ENCODE measurements at regions not wholly inside any gene's neighbourhood (a gene's known extent, or its start where the extent isn't known, plus 50 kb on each side); places are given as distances from the start of the nearest gene placed in this dataset.
"Not testable (repeated sequence)": the region's sequence is repeated elsewhere in the genome, so short reads cannot be mapped to it uniquely, and the experiment has no call there.

- H2BK15ac ChIP-seq (ENCODE audit: low read length); H3K23ac ChIP-seq (ENCODE audit: low read depth, low read length, poor library complexity); H2AK5ac ChIP-seq (ENCODE audit: low read depth, low read length); H3K18ac ChIP-seq (ENCODE audit: low read length); H2BK12ac ChIP-seq (ENCODE audit: low read length); H4K8ac ChIP-seq (ENCODE audit: low read depth, low read length); H3K4me3 ChIP-seq (ENCODE audit: low read length in 2 of 2); H3K27me3 ChIP-seq (ENCODE audit: control insufficient read depth in 3 of 3, insufficient read depth in 3 of 3, low read depth in 1 of 3, low read length in 3 of 3); H3K27ac ChIP-seq (replicated peaks; ENCODE audit: low read length); H2AFZ ChIP-seq (ENCODE audit: low read length); H3K9me3 ChIP-seq (replicated peaks in 1 of 2; ENCODE audit: control insufficient read depth in 2 of 2, insufficient read depth in 1 of 2, low read depth in 1 of 2, low read length in 2 of 2); H3K4me2 ChIP-seq (ENCODE audit: insufficient read depth, low read length, poor library complexity, severe bottlenecking); H3K4me1 ChIP-seq (ENCODE audit: control insufficient read depth in 2 of 2, insufficient read depth in 1 of 2, low read depth in 1 of 2, low read length in 2 of 2); H4K91ac ChIP-seq (ENCODE audit: low read depth, low read length, poor library complexity); H3K9ac ChIP-seq (ENCODE audit: low read depth, low read length, poor library complexity); H2BK120ac ChIP-seq (ENCODE audit: low read depth, low read length); H3K79me1 ChIP-seq (ENCODE audit: low read depth, low read length); H2BK5ac ChIP-seq (ENCODE audit: low read length); H3K4ac ChIP-seq (ENCODE audit: low read length); H3K14ac ChIP-seq (ENCODE audit: low read length); DNase-seq (ENCODE audit: low spot score): not testable (repeated sequence)
- peaks cover 0 to 29% of the 10 kb centered on the region in 2 donors for H3K36me3 ChIP-seq (replicated peaks in 1 of 2; ENCODE audit: control insufficient read depth in 2 of 2, insufficient read depth in 2 of 2, low read length in 2 of 2)
- no CpG with 5 or more reads among the region's 2 CpGs for WGBS, 2 donors (ENCODE audit: extremely low coverage in 2 of 2, insufficient read length in 2 of 2, insufficient replicate concordance in 1 of 2)
Measured at GRCh38 chr7:66489741-66490140, 138.9 kb upstream of the KCTD7 start.

GRCh38 chr7:66490979-66491378, 137.7 kb upstream of the KCTD7 start:
- H2BK5ac ChIP-seq (ENCODE audit: low read length); H3K79me1 ChIP-seq (ENCODE audit: low read depth, low read length): not testable (repeated sequence)
- no CpG with 5 or more reads among the region's 11 CpGs for WGBS, 2 donors (ENCODE audit: extremely low coverage in 2 of 2, insufficient read length in 2 of 2, insufficient replicate concordance in 1 of 2)

GRCh38 chr7:66492405-66492804, 136.3 kb upstream of the KCTD7 start:
- not testable (repeated sequence) for H3K18ac ChIP-seq (ENCODE audit: low read length); H3K23ac ChIP-seq (ENCODE audit: low read depth, low read length, poor library complexity); H3K4me1 ChIP-seq (ENCODE audit: control insufficient read depth in 2 of 2, insufficient read depth in 1 of 2, low read depth in 1 of 2, low read length in 2 of 2); H3K14ac ChIP-seq (ENCODE audit: low read length); H4K91ac ChIP-seq (ENCODE audit: low read depth, low read length, poor library complexity); H2BK15ac ChIP-seq (ENCODE audit: low read length); H3K79me1 ChIP-seq (ENCODE audit: low read depth, low read length); H3K9me3 ChIP-seq (replicated peaks in 1 of 2; ENCODE audit: control insufficient read depth in 2 of 2, insufficient read depth in 1 of 2, low read depth in 1 of 2, low read length in 2 of 2); H2BK120ac ChIP-seq (ENCODE audit: low read depth, low read length); H2AFZ ChIP-seq (ENCODE audit: low read length); H3K27me3 ChIP-seq (ENCODE audit: control insufficient read depth in 3 of 3, insufficient read depth in 3 of 3, low read depth in 1 of 3, low read length in 3 of 3); H3K9ac ChIP-seq (ENCODE audit: low read depth, low read length, poor library complexity); DNase-seq (ENCODE audit: low spot score); H4K8ac ChIP-seq (ENCODE audit: low read depth, low read length); H2BK5ac ChIP-seq (ENCODE audit: low read length); H2BK12ac ChIP-seq (ENCODE audit: low read length); H3K4ac ChIP-seq (ENCODE audit: low read length); H3K27ac ChIP-seq (replicated peaks; ENCODE audit: low read length)
- H3K4me3 ChIP-seq (ENCODE audit: low read length in 2 of 2): peak overlapping the region in 1 of 2 donors; percentile 95
- H3K4me2 ChIP-seq (ENCODE audit: insufficient read depth, low read length, poor library complexity, severe bottlenecking): peak overlapping the region; percentile 60
- WGBS, 2 donors (ENCODE audit: extremely low coverage in 2 of 2, insufficient read length in 2 of 2, insufficient replicate concordance in 1 of 2): no CpG with 5 or more reads among the region's 7 CpGs
- peaks cover 0 to 14% of the 10 kb centered on the region in 2 donors for H3K36me3 ChIP-seq (replicated peaks in 1 of 2; ENCODE audit: control insufficient read depth in 2 of 2, insufficient read depth in 2 of 2, low read length in 2 of 2)
- peak overlapping the region; percentile 58 for H2AK5ac ChIP-seq (ENCODE audit: low read depth, low read length)

More at GRCh38 chr7:66490979-66491378, 137.7 kb upstream of the KCTD7 start:
- H3K27me3 ChIP-seq (ENCODE audit: control insufficient read depth in 3 of 3, insufficient read depth in 3 of 3, low read depth in 1 of 3, low read length in 3 of 3); H3K4ac ChIP-seq (ENCODE audit: low read length); H3K23ac ChIP-seq (ENCODE audit: low read depth, low read length, poor library complexity); DNase-seq (ENCODE audit: low spot score); H2AFZ ChIP-seq (ENCODE audit: low read length); H2BK120ac ChIP-seq (ENCODE audit: low read depth, low read length); H2BK15ac ChIP-seq (ENCODE audit: low read length); H2AK5ac ChIP-seq (ENCODE audit: low read depth, low read length); H3K9me3 ChIP-seq (replicated peaks in 1 of 2; ENCODE audit: control insufficient read depth in 2 of 2, insufficient read depth in 1 of 2, low read depth in 1 of 2, low read length in 2 of 2); H4K91ac ChIP-seq (ENCODE audit: low read depth, low read length, poor library complexity); H2BK12ac ChIP-seq (ENCODE audit: low read length); H3K14ac ChIP-seq (ENCODE audit: low read length); H3K4me3 ChIP-seq (ENCODE audit: low read length in 2 of 2); H3K27ac ChIP-seq (replicated peaks; ENCODE audit: low read length); H4K8ac ChIP-seq (ENCODE audit: low read depth, low read length); H3K9ac ChIP-seq (ENCODE audit: low read depth, low read length, poor library complexity); H3K18ac ChIP-seq (ENCODE audit: low read length); H3K4me2 ChIP-seq (ENCODE audit: insufficient read depth, low read length, poor library complexity, severe bottlenecking); H3K4me1 ChIP-seq (ENCODE audit: control insufficient read depth in 2 of 2, insufficient read depth in 1 of 2, low read depth in 1 of 2, low read length in 2 of 2): not testable (repeated sequence)
- H3K36me3 ChIP-seq (replicated peaks in 1 of 2; ENCODE audit: control insufficient read depth in 2 of 2, insufficient read depth in 2 of 2, low read length in 2 of 2): peaks cover 0 to 20% of the 10 kb centered on the region in 2 donors

- Histone ChIP-seq H2AFZ (ENCODE audit: low read length) (peak overlapping the region; percentile 98), H2BK5ac (ENCODE audit: low read length) (peak overlapping the region; percentile 78), H2BK15ac (ENCODE audit: low read length) (no peak overlapping the region), H4K91ac (ENCODE audit: low read depth, low read length, poor library complexity) (no peak overlapping the region), H2AK5ac (ENCODE audit: low read depth, low read length) (peak overlapping the region; percentile 56), H2BK120ac (ENCODE audit: low read depth, low read length) (no peak overlapping the region), H3K4ac (ENCODE audit: low read length) (peak overlapping the region; percentile 100), H3K18ac (ENCODE audit: low read length) (peak overlapping the region; percentile 100), H3K27ac (replicated peaks; ENCODE audit: low read length) (peak overlapping the region; percentile 91), H3K4me2 (ENCODE audit: insufficient read depth, low read length, poor library complexity, severe bottlenecking) (peak overlapping the region; percentile 89), H3K23ac (ENCODE audit: low read depth, low read length, poor library complexity) (peak overlapping the region; percentile 98), H3K9ac (ENCODE audit: low read depth, low read length, poor library complexity) (peak overlapping the region; percentile 99), H3K4me3 (ENCODE audit: low read length in 2 of 2) (peak overlapping the region; percentile 88 to 95), H3K4me1 (ENCODE audit: control insufficient read depth in 2 of 2, insufficient read depth in 1 of 2, low read depth in 1 of 2, low read length in 2 of 2) (peaks cover 2 to 4% of the 10 kb centered on the region in 2 donors), H3K79me1 (ENCODE audit: low read depth, low read length) (no peaks in the 10 kb centered on the region), H3K27me3 (ENCODE audit: control insufficient read depth in 3 of 3, insufficient read depth in 3 of 3, low read depth in 1 of 3, low read length in 3 of 3) (no peaks in the 10 kb centered on the region), H3K36me3 (replicated peaks in 1 of 2; ENCODE audit: control insufficient read depth in 2 of 2, insufficient read depth in 2 of 2, low read length in 2 of 2) (peaks cover 0 to 7% of the 10 kb centered on the region in 2 donors), H3K14ac (ENCODE audit: low read length) (peak overlapping the region; percentile 96), H3K9me3 (replicated peaks in 1 of 2; ENCODE audit: control insufficient read depth in 2 of 2, insufficient read depth in 1 of 2, low read depth in 1 of 2, low read length in 2 of 2) (no peaks in the 10 kb centered on the region), H2BK12ac (ENCODE audit: low read length) (no peak overlapping the region), H4K8ac (ENCODE audit: low read depth, low read length) (peak overlapping the region; percentile 86)
- DNase-seq (ENCODE audit: low spot score): peak; percentile 97
- no CpG with 5 or more reads among the region's 68 CpGs for WGBS, 2 donors (ENCODE audit: extremely low coverage in 2 of 2, insufficient read length in 2 of 2, insufficient replicate concordance in 1 of 2)
Measured at GRCh38 chr7:66493235-66494205, 135.2 kb upstream of the KCTD7 start.
